Islet precursor cell (in vitro differentiated cells): ENCODE measurements at regions not wholly inside any gene's neighbourhood (a gene's known extent, or its start where the extent isn't known, plus 50 kb on each side); places are given as distances from the start of the nearest gene placed in this dataset.

Experiments
- DNase-seq: peaks from one replicate; pipeline ENCODE4 v3.0.0-alpha.2; 2018

DNA sequence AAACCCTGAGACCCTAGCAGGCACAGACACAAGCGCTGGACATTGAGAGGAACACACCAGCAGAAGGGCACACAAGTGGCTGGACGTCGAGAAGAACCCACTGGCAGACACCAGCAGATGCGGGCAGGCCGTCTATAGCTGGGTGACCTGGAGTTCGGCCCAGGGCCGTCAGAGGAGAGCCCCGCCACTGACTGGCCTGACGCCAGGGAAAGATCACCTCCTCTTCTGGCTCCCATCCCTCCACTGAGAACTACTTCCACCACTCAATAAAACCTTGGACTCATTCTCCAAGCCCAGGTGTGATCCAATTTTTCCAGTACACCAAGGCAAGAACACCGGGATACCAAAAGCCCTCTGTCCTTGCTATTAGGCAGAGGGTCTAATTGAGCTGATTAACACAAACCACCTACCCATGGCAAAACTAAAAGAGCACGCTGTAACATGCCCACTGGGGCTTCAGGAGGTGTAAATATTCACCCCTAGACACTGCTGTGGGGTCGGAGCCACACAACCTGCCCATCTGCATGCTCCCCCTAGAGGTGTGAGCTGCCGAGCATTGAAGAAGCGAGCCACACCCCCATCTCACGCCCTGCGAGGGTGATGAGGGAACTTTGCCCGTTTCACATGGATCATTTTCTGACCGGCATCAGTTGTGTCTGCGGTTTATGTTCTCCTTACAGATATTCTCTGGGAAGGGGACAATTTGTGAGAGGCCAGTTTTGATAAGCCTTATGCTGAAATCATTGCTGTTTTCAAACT is 104.8 kb downstream of the HLX start:
- no peak for DNase-seq

DNA sequence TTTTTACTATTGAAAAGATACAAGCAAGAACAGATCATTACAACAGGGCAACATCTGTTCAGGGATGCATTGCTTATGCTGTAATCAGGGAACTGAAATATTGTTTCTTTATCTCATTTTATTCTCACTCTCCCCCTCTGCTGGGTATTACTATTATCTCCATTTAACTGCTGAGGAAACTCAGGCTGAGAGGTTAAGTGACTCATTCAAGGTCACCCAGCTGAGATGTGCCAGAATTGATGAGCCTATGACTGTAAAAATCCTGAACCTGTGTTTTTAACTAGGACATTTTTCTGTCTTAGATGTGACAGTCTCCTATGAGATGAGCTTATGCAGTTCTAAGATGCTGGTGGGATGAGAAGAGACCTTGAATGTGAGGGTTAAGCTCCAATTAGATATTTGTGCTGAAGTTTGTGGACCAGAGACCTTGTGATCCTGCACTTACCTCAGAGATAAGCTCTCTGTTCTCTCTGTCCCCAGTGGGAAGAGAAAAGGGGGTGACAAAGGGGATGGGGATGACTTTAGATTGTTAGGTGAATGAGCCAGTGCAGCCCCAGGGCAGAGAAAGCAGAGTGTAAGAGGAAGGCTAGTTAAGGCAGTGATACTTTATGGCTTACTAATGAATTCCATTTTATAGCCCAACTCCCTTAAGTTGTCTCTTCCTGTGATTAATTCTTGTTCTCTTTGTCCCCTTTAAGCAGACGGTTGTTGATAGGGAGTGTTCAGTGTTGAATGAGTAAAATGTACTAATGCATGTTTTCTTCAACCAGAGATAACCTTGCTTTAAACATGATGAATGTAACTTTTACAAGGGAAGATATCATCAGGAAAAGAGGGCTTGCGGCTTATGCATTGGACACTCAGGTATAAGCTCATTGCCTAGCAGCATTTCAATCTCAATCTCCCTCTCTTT is 111.4 kb downstream of the HLX start:
- no peak for DNase-seq

DNA sequence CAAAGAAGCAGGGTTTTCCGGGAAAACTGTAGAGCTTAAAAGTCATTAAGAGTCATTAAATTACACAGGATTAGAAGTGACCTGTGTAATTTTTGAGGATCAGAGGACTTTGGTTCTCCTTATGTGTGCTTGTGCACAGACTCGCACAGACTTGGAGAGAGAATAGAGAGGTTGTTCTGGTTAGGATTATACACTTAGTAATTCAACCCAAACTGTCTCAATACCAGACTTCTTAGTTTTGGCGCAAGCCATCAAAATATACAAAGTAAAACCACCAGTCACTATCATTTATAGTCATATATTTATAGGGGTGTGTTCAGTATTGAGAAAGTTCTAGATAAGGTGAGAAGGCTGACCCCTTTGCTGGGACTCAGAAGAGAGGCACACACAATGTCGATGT is 112.3 kb downstream of the HLX start:
- no peak for DNase-seq

DNA sequence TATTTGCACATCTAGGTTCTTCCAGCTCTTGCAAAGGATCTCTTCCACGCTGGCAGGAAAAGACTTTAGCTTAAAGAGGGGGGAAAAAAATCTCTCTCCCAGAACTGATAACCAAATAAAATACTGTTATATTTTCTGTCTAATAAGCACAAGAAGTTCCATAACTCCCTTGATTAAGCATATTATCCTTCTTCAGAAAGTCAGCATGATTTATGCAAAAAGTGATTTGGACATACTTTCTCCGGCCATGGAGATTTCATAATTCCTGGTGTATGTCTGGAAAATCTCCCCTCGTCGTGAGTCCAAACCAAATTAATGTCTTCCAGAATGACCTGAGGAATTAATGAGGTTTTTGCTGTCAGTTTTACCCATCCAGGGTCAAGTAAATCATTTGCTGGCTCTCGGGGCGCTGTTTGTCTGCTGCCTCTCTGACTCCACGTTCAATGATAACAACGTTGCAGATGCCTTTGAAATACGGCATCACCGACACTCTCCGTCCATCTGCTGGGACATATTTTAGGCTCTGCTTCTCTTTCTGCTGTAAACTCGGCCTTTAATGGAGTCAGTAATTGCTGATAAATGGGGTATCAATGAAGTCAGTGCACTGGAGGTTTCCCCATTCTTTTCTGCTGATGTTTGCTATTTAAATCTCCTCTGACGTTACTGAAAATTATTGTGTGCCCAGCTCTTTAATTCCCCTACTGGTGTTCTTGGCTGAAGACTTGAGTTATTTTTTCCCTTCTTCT is 112.9 kb downstream of the HLX start:
- no peak for DNase-seq

DNA sequence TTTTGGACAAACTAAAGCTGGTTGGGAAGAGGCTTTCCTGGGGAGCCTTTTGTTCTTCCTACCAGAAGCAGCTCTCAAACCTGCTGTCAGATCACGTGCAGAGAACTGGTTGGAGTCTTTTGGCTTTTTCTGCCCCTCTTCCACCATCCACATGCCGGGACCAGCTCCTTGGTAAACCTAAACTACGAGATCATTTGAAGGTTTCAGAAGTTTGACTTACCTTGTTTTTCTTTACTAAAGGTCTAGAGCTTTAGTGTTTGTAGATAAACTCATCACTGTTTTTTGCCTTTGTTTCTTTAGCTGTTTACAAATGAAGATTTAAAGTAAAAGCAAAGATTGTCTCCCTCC is 113.4 kb downstream of the HLX start:
- no peak for DNase-seq

DNA sequence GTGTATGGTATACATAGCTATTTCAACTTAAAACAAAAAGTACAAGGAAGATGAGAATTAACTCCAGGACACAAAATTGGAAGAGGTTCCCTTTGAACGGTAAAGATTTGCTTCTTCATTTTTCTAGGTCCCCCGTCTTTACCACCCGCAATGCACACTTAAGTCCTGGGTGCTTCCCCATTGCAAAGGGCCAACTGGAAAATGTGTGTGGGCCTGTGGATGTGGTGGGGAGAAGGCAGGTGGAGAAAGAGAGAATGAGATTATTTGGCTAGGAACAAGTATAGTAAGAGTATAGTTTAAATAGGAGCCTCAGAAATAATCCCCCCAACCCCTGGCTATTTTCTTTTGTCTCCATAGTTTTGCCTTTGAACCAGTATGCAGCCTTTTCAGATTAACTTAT is 115.4 kb downstream of the HLX start:
- DNase-seq, result no peak

DNA sequence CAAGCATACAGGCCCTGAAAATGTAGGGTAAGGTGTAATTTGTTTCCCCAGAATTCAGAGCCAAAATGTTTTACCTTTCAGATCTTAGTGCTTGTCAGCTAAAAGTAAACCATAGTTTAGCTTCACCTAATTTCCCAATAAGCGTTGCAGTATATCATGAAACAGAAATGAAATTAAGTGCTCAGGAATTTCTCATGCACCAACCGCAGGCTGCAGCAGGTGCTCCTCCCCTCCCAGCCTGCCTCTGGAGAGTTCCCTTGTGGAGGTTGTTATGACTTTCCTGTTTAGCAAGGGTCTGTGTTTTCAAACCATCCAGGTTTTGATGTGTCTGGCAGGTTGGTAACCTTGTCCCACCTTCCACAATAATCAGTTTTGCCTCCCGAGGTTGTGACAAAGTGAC is 118.5 kb downstream of the HLX start:
- no peak for DNase-seq

DNA sequence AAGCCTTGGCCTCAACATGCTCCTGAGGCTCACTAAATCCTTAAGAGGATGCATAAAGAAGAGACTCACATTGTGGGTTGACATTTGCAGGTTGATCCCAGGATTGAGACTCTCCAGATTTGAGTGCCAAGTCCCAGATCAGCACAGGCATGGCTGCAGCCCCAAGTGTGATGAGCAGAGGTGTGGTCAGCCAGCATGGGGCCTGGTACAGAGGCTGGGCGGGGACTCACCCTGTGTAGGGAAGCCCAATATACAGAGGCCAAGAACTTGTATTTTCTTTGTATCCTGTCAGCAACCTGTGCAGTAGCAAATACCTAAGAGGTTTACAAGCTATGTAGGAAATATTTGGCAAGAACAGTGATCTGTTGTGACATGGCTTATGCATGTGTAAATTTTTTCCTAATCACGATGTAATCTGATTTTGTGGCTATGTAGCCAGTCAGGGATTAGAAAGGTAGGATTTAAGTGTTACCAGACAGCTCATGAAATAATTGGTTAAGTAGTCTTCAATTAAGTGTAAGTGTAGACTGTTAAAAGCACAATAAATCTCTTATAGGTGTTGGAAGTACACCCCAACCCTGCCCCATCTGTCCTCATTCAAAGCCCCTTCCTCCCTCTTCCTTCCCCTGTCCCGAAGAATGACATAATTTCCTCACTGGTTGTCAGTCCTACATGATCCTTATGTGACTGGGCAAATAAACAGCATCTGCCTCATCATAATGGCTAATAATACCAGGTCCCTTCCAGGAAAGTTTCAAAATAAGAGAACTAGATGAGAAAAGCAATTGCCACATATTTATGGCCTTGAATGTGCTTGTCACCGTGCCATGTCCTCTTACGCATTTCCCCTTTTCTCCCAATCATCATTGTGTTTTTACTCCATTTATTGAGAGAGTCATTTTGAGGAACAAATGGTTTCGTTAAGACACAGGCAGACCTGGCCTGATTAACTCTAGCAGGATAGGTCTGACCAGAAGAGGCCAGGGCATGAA is 120.9 kb downstream of the HLX start:
- DNase-seq, result no peak

DNA sequence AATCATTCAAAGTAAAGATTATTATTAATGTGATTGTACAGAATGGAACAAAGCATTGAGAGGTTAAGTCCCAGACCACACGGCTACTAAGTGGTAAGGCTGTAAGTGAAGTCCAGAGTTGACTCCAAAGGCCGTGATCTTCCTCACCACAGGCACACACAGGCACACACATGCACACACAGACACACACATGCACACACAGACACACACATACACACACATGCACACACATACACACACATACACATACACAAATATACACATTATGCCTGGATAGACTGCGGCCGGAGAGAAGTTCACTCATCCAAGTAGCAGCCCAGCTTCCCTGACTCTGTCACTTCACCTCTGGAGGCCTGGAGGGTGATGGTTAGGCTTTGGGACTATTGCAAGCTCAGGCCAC is 121.9 kb downstream of the HLX start:
- DNase-seq, result no peak

DNA sequence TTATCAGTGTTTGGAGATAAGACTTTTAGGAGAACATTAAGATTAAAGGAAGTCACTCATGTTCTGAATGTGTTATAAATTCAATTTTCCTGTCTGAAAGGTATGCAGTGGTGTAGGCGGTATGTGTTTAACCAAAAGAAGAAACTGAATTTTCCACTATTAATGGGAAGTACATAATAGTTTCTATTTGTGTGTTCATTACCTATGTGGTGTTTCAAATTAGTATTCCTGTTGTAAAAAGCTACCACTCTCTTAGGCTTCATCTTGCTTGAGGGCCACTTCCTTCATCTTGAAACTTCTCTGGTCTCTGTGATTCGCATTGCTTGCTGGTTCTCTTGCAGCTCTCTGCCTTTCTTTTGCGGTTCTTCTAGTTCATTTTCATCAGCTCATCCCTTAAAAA is 123.4 kb downstream of the HLX start:
- DNase-seq, result no peak

DNA sequence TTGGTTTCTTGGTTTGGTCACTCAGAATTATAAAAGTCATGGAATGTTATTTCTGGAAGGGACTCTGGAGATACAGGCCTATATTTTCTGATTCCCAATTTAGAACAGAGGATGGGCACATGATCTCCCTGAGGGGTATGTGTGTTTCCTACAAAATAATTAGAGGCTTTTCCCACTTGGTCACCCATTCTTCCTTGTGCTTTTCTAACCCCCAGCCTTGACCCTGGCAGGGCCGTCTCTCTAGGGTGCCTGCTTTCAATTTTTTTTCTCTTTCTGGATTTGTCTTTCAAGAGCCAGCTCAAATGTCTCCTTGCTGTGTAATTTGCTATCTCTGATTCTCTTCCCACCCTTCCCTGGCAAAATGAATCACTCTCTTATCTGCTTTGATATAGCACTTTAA is 131.9 kb downstream of the HLX start:
- no peak for DNase-seq

DNA sequence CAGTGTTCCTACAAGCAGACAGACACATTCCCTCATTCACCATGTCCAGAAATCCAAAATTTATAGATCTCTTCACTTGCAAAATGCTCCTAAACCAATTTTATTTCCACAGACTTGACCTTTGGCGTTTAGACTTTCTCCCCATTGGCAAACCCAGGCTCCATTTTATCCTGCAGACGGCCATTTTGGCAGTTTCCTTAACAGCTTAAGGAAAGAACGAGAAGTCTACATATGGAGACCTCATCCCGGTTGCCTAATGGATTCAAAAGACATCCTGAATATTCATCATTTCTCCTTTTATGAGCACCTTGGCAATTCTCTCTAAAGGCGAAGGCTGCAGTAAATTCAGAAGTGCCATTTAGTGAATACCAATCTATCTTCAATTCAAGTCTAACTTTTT is 132.9 kb downstream of the HLX start:
- DNase-seq, result no peak

DNA sequence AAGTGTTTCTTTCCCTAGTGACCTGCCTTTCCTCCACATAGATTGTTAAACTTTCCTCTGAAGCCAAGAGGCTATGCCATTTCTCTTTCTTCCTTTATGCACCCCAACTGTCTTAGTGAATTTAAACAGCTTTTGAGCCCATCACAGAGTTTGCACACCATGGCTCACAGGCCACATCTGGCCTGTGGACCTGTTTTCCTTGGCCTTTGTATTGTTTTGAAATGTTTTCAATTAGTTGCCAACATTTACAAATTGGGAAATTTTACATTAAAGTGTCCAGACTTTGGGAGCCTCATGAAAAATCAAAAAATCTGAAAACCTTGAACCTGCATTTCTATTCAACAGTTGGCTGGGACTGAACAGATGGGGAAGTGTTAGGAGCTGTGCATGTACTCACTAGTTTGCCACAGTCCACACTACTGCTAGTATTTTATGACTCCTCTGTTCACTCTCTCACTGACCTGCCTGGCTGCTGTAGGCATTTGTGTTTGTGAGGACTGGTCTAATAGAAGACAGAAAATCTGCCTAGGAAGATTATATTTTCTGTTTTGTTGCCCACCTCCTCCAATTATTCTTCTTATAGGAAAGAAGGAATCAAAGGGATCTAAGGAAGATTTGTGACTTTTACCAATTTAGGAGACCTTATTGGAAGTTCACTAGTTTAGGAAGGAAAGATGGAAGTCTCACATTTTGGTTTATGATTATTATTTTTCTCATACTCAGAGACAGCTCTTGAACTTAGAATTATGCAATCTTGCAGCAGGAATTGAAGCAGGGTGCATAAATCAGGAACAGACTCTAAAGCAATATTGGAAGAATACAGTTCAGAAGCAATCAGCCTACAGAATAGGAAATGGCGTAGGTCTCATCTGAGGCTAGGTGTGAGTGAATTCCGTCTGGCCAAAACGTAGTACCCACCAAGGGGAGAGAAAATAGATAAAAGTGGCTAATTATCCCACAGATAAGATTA is 134.7 kb downstream of the HLX start:
- DNase-seq, result no peak

DNA sequence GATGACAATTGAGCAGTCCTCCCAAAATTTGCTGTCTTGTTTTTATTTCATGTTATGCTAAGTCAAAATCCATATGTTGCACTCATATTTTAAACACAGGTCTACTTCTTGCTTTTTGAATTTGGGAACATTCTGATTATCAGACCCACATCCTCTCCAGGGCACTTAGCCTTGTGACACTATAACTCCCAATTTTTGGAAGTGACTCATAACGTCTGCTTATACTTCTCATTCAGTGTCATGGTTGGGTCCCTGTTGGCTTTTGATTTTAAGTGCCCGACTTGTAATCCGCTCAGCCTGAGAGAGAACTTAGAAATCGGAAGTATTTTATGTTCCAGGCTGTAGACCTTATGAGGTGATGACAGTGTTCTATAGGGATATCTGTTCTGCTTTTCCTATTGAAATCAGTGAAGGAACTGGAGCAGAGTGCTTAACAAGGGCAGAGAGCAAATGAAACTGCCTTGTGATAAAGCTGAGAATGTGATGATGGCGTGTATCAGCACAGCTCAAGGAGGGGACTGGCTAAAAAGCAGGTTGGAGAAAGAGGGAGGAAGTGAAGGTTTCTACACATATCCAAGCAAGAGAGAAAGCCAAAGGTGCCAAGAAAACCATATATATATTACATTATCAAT is 136.0 kb downstream of the HLX start:
- DNase-seq, result no peak

DNA sequence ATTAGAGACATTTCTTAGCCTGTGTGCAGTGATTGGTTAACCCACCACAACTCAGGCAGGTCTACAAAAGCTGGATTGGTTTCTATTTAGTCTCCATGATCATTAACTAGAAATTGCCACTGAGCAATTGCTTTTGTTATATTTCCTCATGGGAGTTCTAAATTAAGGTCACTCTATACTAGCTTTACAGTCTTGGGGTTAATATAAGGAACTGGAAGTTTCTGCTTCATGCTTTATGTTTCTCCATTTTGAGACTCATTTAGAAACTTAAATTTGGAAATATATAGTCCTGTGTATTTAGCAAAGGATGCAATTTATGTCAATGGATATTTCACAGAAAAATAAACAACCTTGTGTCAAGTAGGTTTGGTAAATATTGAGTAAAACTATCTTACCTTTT is 137.5 kb downstream of the HLX start:
- DNase-seq, result no peak

DNA sequence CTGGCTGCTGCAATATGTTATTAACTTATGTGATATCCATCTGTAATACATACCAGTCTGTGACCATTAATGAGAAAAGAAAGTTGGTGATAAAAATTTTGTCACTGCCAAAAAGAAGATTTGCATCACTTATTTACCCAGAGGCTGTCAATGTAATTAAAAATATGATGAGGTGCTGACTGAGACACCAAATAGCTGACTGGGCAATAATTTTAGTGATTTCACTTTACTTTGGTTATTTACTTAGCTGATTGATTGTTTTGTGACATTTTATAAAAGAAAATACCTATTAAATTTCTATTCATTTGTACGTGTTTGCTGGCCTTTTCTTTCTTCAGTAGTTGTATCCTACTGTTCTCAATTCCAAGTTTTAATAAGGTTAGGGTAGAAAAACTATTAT is 139.2 kb downstream of the HLX start:
- no peak for DNase-seq

DNA sequence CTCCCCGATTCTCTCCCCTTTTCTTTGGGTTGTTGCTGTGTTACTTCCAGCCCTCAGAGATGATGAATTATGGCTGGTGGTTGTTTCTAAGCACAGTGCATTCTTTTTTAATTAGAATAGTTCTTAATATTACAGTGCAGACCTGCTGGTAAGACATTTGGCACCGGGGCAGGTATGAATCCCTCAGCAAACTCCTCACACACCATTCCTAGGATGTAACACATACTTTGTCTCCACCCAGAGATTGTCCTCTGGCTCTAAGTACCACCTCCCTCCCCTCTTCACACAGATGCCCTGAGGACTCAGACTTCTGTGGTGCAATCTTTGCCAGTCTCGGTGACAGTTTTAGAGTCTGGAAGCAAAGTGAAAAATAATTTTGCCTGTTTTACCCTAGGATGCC is 143.1 kb downstream of the HLX start:
- DNase-seq, result no peak

DNA sequence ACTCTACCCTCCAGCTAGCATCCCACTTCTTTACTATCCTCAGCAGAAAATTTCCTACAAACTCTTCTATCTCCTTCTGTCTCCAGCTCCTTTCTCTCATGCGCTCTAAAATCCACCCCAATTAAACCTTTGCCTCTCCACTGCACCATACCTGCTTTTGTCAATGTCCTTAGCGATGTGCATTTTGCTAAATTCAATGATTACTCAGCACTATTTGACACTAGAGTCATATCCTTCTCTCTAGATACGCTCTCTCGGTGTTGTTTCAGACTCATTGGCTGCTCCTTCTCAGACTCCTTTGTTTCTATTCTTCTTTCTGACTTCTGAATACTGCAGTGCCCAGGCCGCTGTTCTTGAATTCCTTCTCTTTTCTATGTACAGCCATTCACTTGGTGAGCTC is 144.2 kb downstream of the HLX start:
- no peak for DNase-seq

DNA sequence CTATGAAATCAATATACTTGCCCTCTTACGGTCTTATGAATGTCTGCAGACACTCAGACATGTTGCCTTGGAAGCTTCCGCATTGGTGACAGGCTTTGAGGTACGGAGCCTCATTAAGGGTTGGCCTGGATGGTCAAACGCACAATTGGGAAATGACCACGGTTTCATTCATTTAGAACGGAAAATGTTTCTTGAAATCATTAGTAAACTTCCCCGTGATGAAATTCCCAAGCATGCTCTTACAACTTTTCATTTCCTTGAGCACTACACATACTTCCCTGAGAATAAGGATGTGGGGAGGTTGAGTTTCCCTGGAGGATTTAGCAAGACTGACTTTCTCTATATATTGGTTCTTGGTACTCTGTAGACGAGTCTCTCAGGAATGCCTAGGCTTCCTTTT is 146.3 kb downstream of the HLX start:
- DNase-seq, result no peak

DNA sequence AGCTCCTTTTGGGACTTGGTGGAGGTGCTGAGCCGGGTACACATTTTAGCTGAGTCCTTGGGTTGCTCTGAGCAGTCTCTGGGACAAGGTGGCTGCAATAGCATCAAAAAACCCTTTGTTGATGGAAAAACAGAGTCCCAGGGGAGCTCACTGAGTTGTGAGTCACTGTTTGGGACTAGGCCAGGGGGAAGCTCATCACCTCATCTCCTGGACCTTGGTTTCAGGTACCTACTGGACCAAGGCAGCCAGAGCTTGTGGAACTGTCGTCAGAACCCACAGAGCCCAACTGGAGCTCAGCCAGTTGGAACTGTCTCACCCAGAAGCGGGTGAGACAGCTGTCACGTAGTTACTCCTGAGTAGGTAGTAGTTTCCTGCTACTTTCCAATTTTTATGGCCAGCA is 146.7 kb downstream of the HLX start:
- DNase-seq, result no peak
